ENCODE measurements at regions not wholly inside any gene's neighbourhood (a gene's known extent, or its start where the extent isn't known, plus 50 kb on each side); places are given as distances from the start of the nearest gene placed in this dataset.

GRCh38 chr20:57831326-57831992 is 121.6 kb upstream of the PMEPA1 start:
- DNase-seq (ENCODE audit: insufficient read length, low spot score), result no peak
- TF ChIP-seq CTCF (IDR thresholded peaks at IDR 0.05; ENCODE audit: insufficient read depth, missing control alignments), result no peak
- no peak for FAIRE-seq

GRCh38 chr20:57830515-57830895 is 120.7 kb upstream of the PMEPA1 start:
- no peak for TF ChIP-seq CTCF (IDR thresholded peaks at IDR 0.05; ENCODE audit: insufficient read depth, missing control alignments)
- no peak for FAIRE-seq
- DNase-seq (ENCODE audit: insufficient read length, low spot score), result no peak

- DNase-seq (ENCODE audit: insufficient read length, low spot score) (no peak), FAIRE-seq (no peak)
- no peak for TF ChIP-seq CTCF (IDR thresholded peaks at IDR 0.05; ENCODE audit: insufficient read depth, missing control alignments)
Observed at GRCh38 chr20:57829805-57830514, 120.1 kb upstream of the PMEPA1 start.

GRCh38 chr20:57829336-57829735 is 119.5 kb upstream of the PMEPA1 start:
- DNase-seq (ENCODE audit: insufficient read length, low spot score) (no peak), FAIRE-seq (no peak)
- TF ChIP-seq CTCF (IDR thresholded peaks at IDR 0.05; ENCODE audit: insufficient read depth, missing control alignments), result no peak

GRCh38 chr20:57828696-57829095 is 118.9 kb upstream of the PMEPA1 start:
- FAIRE-seq (no peak), DNase-seq (ENCODE audit: insufficient read length, low spot score) (no peak)
- no peak for TF ChIP-seq CTCF (IDR thresholded peaks at IDR 0.05; ENCODE audit: insufficient read depth, missing control alignments)

GRCh38 chr20:57826666-57827287 is 117.0 kb upstream of the PMEPA1 start:
- FAIRE-seq, result no peak
- DNase-seq (ENCODE audit: insufficient read length, low spot score), result no peak

More at GRCh38 chr20:57826666-57827287, 117.0 kb upstream of the PMEPA1 start:
- no peak for TF ChIP-seq CTCF (IDR thresholded peaks at IDR 0.05; ENCODE audit: insufficient read depth, missing control alignments)
